ENCODE measurements at regions not wholly inside any gene's neighbourhood (a gene's known extent, or its start where the extent isn't known, plus 50 kb on each side); places are given as distances from the start of the nearest gene placed in this dataset.

DNA sequence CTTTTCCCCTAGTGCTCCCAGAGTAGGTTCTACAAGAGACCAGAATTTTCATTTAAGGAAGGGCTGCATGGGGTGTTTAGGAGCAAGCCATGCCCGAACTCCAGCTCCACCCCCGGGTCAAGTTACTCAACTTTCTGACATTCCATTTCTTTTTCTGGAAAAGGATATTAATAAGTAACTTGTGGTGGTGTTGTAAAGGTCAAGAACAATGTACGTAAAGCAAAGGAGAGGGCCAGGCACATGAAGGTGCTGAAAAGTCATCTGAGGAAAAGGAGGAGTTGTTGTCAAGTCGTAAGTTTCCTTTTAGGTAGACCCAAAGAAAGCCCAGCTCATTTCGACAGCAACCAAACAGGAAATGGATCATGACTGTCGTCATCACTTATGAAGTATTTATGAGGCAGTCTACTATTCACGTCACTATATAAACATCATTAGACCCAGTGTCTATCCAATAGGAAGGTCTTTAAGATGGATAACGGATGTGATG, 319.6 kb upstream of the IL12A start:
- Histone ChIP-seq H3K27me3 (ENCODE audit: control insufficient read depth, insufficient read depth, low read length) (no peaks in the 10 kb centered on the region), H3K4me1 (ENCODE audit: control insufficient read depth, extremely low read depth, insufficient read depth, low read length) (no peaks in the 10 kb centered on the region), H3K9me3 (ENCODE audit: control insufficient read depth, insufficient read depth, low read depth, low read length) (no peaks in the 10 kb centered on the region), H3K4me3 (replicated peaks in 1 of 4; ENCODE audit: control extremely low read depth in 1 of 4, insufficient read depth in 1 of 4, low read depth in 3 of 4, low read length in 4 of 4) (no peak overlapping the region), H3K79me2 (ENCODE audit: control insufficient read depth, insufficient read depth, low read length) (no peaks in the 10 kb centered on the region), H4K20me1 (ENCODE audit: control insufficient read depth, extremely low read depth, insufficient read depth, low read length) (no peaks in the 10 kb centered on the region), H2AFZ (ENCODE audit: low read length) (no peak overlapping the region), H3K36me3 (ENCODE audit: control insufficient read depth, insufficient read depth, low read length) (no peaks in the 10 kb centered on the region), H3K27ac (ENCODE audit: insufficient read depth, low read length) (no peak overlapping the region), H3K9ac (ENCODE audit: insufficient read depth, low read length) (no peak overlapping the region), H3K4me2 (ENCODE audit: extremely low read depth, insufficient read depth, low read length) (no peak overlapping the region)
- TF ChIP-seq EZH2 (IDR thresholded peaks at IDR 0.05; ENCODE audit: low read length, missing control alignments) (no peak), CTCF (conservative IDR thresholded peaks at IDR 0.05 in 1 of 2, IDR thresholded peaks at IDR 0.05 in 1 of 2; ENCODE audit: low read depth in 1 of 2, low read length in 2 of 2) (no peak)
- DNase-seq (ENCODE audit: low read depth in 2 of 2), result peak; percentile 51 to 64

GRCh38 chr3:159669766-159670165, 318.9 kb upstream of the IL12A start:
- no peak overlapping the region for H3K9ac ChIP-seq (ENCODE audit: insufficient read depth, low read length)
- no peaks in the 10 kb centered on the region for H3K27me3 ChIP-seq (ENCODE audit: control insufficient read depth, insufficient read depth, low read length)
- H3K4me3 ChIP-seq (replicated peaks in 1 of 4; ENCODE audit: control extremely low read depth in 1 of 4, insufficient read depth in 1 of 4, low read depth in 3 of 4, low read length in 4 of 4), result no peak overlapping the region
- DNase-seq (ENCODE audit: low read depth in 2 of 2), result peak; percentile 2 to 57
- no peaks in the 10 kb centered on the region for H3K79me2 ChIP-seq (ENCODE audit: control insufficient read depth, insufficient read depth, low read length)
- no peak overlapping the region for H3K27ac ChIP-seq (ENCODE audit: insufficient read depth, low read length)
- no peaks in the 10 kb centered on the region for H3K36me3 ChIP-seq (ENCODE audit: control insufficient read depth, insufficient read depth, low read length)
- no peaks in the 10 kb centered on the region for H4K20me1 ChIP-seq (ENCODE audit: control insufficient read depth, extremely low read depth, insufficient read depth, low read length)
- TF ChIP-seq EZH2 (IDR thresholded peaks at IDR 0.05; ENCODE audit: low read length, missing control alignments) (no peak), CTCF (conservative IDR thresholded peaks at IDR 0.05 in 1 of 2, IDR thresholded peaks at IDR 0.05 in 1 of 2; ENCODE audit: low read depth in 1 of 2, low read length in 2 of 2) (no peak)
- H3K4me2 ChIP-seq (ENCODE audit: extremely low read depth, insufficient read depth, low read length), result no peak overlapping the region
- H3K4me1 ChIP-seq (ENCODE audit: control insufficient read depth, extremely low read depth, insufficient read depth, low read length), result no peaks in the 10 kb centered on the region
- peak overlapping the region; percentile 16 for H2AFZ ChIP-seq (ENCODE audit: low read length)
- no peaks in the 10 kb centered on the region for H3K9me3 ChIP-seq (ENCODE audit: control insufficient read depth, insufficient read depth, low read depth, low read length)

GRCh38 chr3:159672728-159673688, 315.6 kb upstream of the IL12A start:
- no peak overlapping the region for H2AFZ ChIP-seq (ENCODE audit: low read length)
- H3K9me3 ChIP-seq (ENCODE audit: control insufficient read depth, insufficient read depth, low read depth, low read length), result no peaks in the 10 kb centered on the region
- DNase-seq (ENCODE audit: low read depth in 2 of 2), result peak in 1 of 2 donors; percentile 6

More at GRCh38 chr3:159672728-159673688, 315.6 kb upstream of the IL12A start:
- H3K27me3 ChIP-seq (ENCODE audit: control insufficient read depth, insufficient read depth, low read length), result no peaks in the 10 kb centered on the region
- H3K36me3 ChIP-seq (ENCODE audit: control insufficient read depth, insufficient read depth, low read length), result no peaks in the 10 kb centered on the region
- no peak for TF ChIP-seq CTCF (conservative IDR thresholded peaks at IDR 0.05 in 1 of 2, IDR thresholded peaks at IDR 0.05 in 1 of 2; ENCODE audit: low read depth in 1 of 2, low read length in 2 of 2)
- no peak for TF ChIP-seq EZH2 (IDR thresholded peaks at IDR 0.05; ENCODE audit: low read length, missing control alignments)
- no peaks in the 10 kb centered on the region for H3K79me2 ChIP-seq (ENCODE audit: control insufficient read depth, insufficient read depth, low read length)
- H3K4me3 ChIP-seq (replicated peaks in 1 of 4; ENCODE audit: control extremely low read depth in 1 of 4, insufficient read depth in 1 of 4, low read depth in 3 of 4, low read length in 4 of 4), result no peak overlapping the region
- H3K4me1 ChIP-seq (ENCODE audit: control insufficient read depth, extremely low read depth, insufficient read depth, low read length), result no peaks in the 10 kb centered on the region
- no peak overlapping the region for H3K27ac ChIP-seq (ENCODE audit: insufficient read depth, low read length)
- H3K9ac ChIP-seq (ENCODE audit: insufficient read depth, low read length), result no peak overlapping the region
- no peaks in the 10 kb centered on the region for H4K20me1 ChIP-seq (ENCODE audit: control insufficient read depth, extremely low read depth, insufficient read depth, low read length)
- no peak overlapping the region for H3K4me2 ChIP-seq (ENCODE audit: extremely low read depth, insufficient read depth, low read length)
